K562 (cell line): ENCODE measurements at regions not wholly inside any gene's neighbourhood (a gene's known extent, or its start where the extent isn't known, plus 50 kb on each side); places are given as distances from the start of the nearest gene placed in this dataset.
A peak's percentile ranks its signal among the peaks of the same experiment; 100 is the strongest.

Source experiments
- AFF4 ChIP-seq: sonication (generic); formaldehyde crosslinking; IDR thresholded peaks from 2 replicates; pipeline ENCODE4 v1.8.0; 2023; ENCODE audit warnings: mild to moderate bottlenecking, missing genetic modification reagents
- ATF3 ChIP-seq, 2 experiments: fragments of 450-650 bp in 1 of 2; sonication (generic) in 1 of 2; formaldehyde crosslinking in 1 of 2; IDR thresholded peaks in 1 of 2; conservative IDR thresholded peaks in 1 of 2; 2 replicates each; pipeline versions ENCODE4 v1.6.1 to v1.8.1; 2016 to 2023; ENCODE audit warnings: mild to moderate bottlenecking in 2 of 2, moderate library complexity in 2 of 2, inconsistent platforms in 1 of 2, missing genetic modification reagents in 1 of 2
- BRF1 ChIP-seq: IDR thresholded peaks from 3 replicates; pipeline ENCODE4 v1.6.1; 2011; ENCODE audit warnings: borderline replicate concordance, mild to moderate bottlenecking; ENCODE audit not compliant: insufficient read length; ENCODE audit errors: extremely low read depth
- CTCF ChIP-seq, 3 experiments: IDR thresholded peaks in 2 of 3; conservative IDR thresholded peaks in 1 of 3; 2 replicates each; pipeline ENCODE4 v1.5.1; 2011 to 2012; ENCODE audit warnings: low read length in 3 of 3, mild to moderate bottlenecking in 3 of 3, control low read depth in 2 of 3, improper control_type of control experiment in 1 of 3, inconsistent platforms in 1 of 3, low read depth in 1 of 3, mixed read lengths in 1 of 3, moderate library complexity in 1 of 3; ENCODE audit not compliant: insufficient read depth in 2 of 3
- DMBX1 ChIP-seq: fragments of 250-450 bp; sonication (Bioruptor Pico); IDR thresholded peaks from 2 replicates; pipeline ENCODE4 v1.8.0; 2022; ENCODE audit warnings: inconsistent platforms, mild to moderate bottlenecking, moderate library complexity, borderline replicate concordance
- ETS2 ChIP-seq: IDR thresholded peaks from 2 replicates; pipeline ENCODE4 v1.6.1; 2016; ENCODE audit warnings: borderline replicate concordance, missing genetic modification characterization, mild to moderate bottlenecking, moderate library complexity, missing compliant biosample characterization; ENCODE audit not compliant: poor library complexity, severe bottlenecking
- HDAC6 ChIP-seq: IDR thresholded peaks from 2 replicates; pipeline ENCODE4 v1.6.1; 2012; ENCODE audit warnings: low read depth, mild to moderate bottlenecking, control low read depth, inconsistent platforms, low read length, moderate library complexity
- ILF3 ChIP-seq: fragments of 450-650 bp; IDR thresholded peaks from 2 replicates; pipeline ENCODE4 v1.6.1; 2018; ENCODE audit warnings: antibody characterized with exemption, mild to moderate bottlenecking, moderate library complexity, borderline replicate concordance
- KLF1 ChIP-seq: fragments of 450-650 bp; IDR thresholded peaks from 2 replicates; pipeline ENCODE4 v1.6.1; 2016; ENCODE audit warnings: missing genetic modification characterization, missing compliant biosample characterization
- POLR2AphosphoS2 ChIP-seq: IDR thresholded peaks from 2 replicates; pipeline ENCODE4 v1.6.1; 2012; ENCODE audit warnings: low read length, improper control_type of control experiment
- PPARD ChIP-seq: fragments of 250-450 bp; sonication (Bioruptor Pico); IDR thresholded peaks from 2 replicates; pipeline ENCODE4 v1.8.0; 2022; ENCODE audit warnings: inconsistent platforms, mild to moderate bottlenecking, moderate library complexity
- SIX5 ChIP-seq, 2 experiments: IDR thresholded peaks; 2 replicates each; pipeline ENCODE4 v1.6.1; 2011; ENCODE audit warnings: low read length in 2 of 2, borderline replicate concordance in 1 of 2, low read depth in 1 of 2, mild to moderate bottlenecking in 1 of 2, moderate library complexity in 1 of 2; ENCODE audit not compliant: insufficient read depth in 1 of 2
- SNIP1 ChIP-seq: fragments of 450-650 bp; IDR thresholded peaks from 2 replicates; pipeline ENCODE4 v1.7.1; 2017; ENCODE audit warnings: low read depth, mild to moderate bottlenecking
- TAL1 ChIP-seq: fragments of 450-650 bp; IDR thresholded peaks from 2 replicates; pipeline ENCODE4 v1.6.1; 2016; ENCODE audit warnings: mild to moderate bottlenecking
- TCF3 ChIP-seq: sonication (generic); formaldehyde crosslinking; IDR thresholded peaks from 2 replicates; pipeline ENCODE4 v1.4.0; 2020; ENCODE audit warnings: mild to moderate bottlenecking, missing genetic modification reagents
- TGIF2 ChIP-seq: sonication (generic); formaldehyde crosslinking; IDR thresholded peaks from 2 replicates; pipeline ENCODE4 v1.8.1; 2022; ENCODE audit warnings: mild to moderate bottlenecking, missing genetic modification reagents, moderate library complexity
- U2AF1 ChIP-seq: fragments of 200-400 bp; formaldehyde crosslinking; optimal IDR thresholded peaks from 2 replicates; pipeline ENCODE3; 2017; ENCODE audit warnings: mild to moderate bottlenecking, low read depth, low read length, moderate library complexity
- ZBTB12 ChIP-seq: fragments of 250-450 bp; sonication (Bioruptor Pico); IDR thresholded peaks from 2 replicates; pipeline ENCODE4 v1.4.0; 2020
- ZNF408 ChIP-seq: fragments of 250-450 bp; sonication (Bioruptor Pico); IDR thresholded peaks from 2 replicates; pipeline ENCODE4 v1.4.0; 2020; ENCODE audit warnings: low read depth, mild to moderate bottlenecking, moderate library complexity
- ZNF699 ChIP-seq: fragments of 250-450 bp; sonication (Bioruptor Pico); IDR thresholded peaks from 2 replicates; pipeline ENCODE4 v1.8.0; 2021; ENCODE audit warnings: mild to moderate bottlenecking, moderate library complexity; ENCODE audit not compliant: insufficient replicate concordance

GRCh38 chr1:212514056-212514614, 81.4 kb downstream of the NENF start (continued):
- TF ChIP-seq ATF3 (IDR thresholded peaks at IDR 0.05) (no peak), ATF3 (CRISPR knock-in tag; conservative IDR thresholded peaks at IDR 0.05) (no peak), TCF3 (CRISPR knock-in tag) (no peak), DMBX1 (CRISPR knock-in tag) (peak; percentile 61; the same call in 1 of the 2 replicates), CTCF (IDR thresholded peaks at IDR 0.05 in 2 of 3, conservative IDR thresholded peaks at IDR 0.05 in 1 of 3; ENCODE audit: insufficient read depth in 2 of 3, low read depth in 1 of 3, low read length in 3 of 3) (peak in 1 of 3 experiments; percentile 17; a peak in 2 of 6 replicates), KLF1 (0 out of 2 replicates have a peak, but pooled peaks have one; percentile 36), ZNF699 (CRISPR knock-in tag) (no peak), HDAC6 (no peak), AFF4 (CRISPR knock-in tag) (no peak), SNIP1 (no peak), U2AF1 (no peak), TAL1 (no peak), ILF3 (no peak), ZNF408 (CRISPR knock-in tag) (no peak), POLR2AphosphoS2 (no peak), SIX5 (IDR thresholded peaks at IDR 0.05; ENCODE audit: borderline replicate concordance in 1 of 2, insufficient read depth in 1 of 2, low read depth in 1 of 2, low read length in 2 of 2) (no peak), PPARD (CRISPR knock-in tag) (no peak), TGIF2 (CRISPR knock-in tag) (no peak), BRF1 (no peak), ETS2 (tag) (no peak), ZBTB12 (CRISPR knock-in tag) (no peak)
